ENCODE measurements at regions not wholly inside any gene's neighbourhood (a gene's known extent, or its start where the extent isn't known, plus 50 kb on each side); places are given as distances from the start of the nearest gene placed in this dataset.
"Not testable (repeated sequence)": the region's sequence is repeated elsewhere in the genome, so short reads cannot be mapped to it uniquely, and the experiment has no call there.

GRCh38 chr10:78212060-78212785 is 178.6 kb downstream of the RPS24 start:
- DNase-seq: no peak

- DNase-seq: no peak
Measured at GRCh38 chr10:78212786-78213175, 179.1 kb downstream of the RPS24 start.

- no peak for DNase-seq
Measured at GRCh38 chr10:78214955-78215354, 181.3 kb downstream of the RPS24 start.

DNA sequence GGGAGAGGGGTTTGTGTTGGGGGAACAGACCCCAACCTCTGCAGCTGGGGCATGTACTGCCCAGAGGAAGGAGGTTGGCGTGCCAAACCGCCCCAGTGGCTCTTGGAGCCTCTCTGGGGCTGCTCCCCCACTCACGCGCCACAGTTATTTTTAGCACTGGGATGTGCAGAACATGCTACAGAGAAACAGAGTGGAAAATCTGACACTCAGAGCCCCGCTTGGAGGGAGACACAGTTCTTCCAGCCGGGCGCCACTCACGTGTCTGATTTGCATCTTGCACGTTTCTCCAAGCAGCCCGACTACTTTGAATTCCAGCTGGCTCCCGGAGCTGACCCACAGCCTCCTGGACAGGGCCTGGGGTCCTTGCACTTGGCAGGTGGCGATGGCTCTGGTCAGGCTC is 182.0 kb downstream of the RPS24 start:
- DNase-seq: no peak

- no peak for DNase-seq
Measured at GRCh38 chr10:78217336-78217735, 183.7 kb downstream of the RPS24 start.

DNA sequence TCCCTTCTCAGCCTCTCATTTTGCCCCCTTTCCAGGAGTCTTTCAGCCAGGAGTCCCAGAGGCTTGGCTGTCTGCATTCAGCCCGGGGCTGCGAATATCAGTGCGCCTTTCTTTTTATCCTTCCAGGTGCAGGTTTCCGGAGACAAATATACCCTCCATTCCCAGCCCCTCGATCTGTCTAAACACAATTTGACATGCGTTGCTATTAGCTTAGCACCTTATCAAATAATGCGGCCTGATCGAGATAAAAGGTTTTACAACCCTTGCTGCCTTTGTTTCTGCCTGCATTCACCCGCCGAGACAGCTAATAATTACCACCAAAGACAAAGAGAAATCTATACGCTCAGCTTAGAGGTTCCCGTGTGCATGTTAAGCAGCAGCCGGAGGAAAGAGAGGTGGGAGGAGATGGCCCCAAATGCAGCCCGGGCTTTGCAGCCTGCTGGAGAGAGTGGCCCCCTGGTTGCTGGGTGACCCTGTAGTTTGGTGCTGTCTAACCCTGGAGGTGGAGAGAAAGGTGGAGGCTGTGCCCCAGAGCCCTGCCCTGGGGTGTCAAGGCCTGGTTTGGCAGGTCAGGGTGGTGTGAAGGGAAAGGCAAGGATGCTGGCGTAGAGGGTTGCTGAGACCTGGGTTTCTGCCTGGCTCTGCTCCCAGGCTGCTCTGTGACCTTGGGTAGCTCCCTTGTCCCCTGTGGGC is 185.3 kb downstream of the RPS24 start:
- DNase-seq: no peak

DNA sequence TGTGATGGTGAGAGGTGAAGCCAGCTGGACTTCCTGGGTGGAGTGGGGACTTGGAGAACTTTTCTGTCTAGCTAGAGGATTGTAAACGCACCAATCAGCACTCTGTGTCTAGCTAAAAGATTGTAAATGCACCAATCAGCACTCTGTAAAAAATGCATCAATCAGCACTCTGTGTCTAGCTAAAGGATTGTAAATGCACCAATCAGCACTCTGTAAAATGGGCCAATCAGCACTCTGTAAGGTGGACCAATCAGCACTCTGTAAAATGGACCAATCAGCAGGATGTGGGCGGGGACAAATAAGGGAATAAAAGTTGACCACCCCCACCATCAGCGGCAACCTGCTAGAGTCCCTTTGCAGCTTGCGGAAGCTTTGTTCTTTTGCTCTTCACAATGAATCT is 185.9 kb downstream of the RPS24 start:
- not testable (repeated sequence) for DNase-seq

DNA sequence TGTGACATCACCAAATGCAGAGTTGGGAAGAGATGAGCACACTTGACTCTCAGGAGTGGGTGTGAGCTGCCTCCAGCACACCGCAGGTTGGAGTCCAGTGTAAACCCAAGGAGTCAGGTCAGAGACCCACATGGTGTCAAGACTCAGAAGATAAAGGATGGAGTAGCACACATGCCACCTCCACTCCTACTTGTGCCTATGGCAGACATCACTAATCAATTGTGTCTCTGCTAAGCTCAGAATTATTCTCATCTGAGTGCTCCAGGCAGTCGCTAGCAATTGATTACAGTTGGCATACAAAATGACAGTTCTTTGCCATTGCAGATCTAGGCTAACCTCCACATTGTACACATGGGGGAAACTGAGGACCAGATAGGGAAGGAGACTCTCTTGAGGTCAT is 187.1 kb downstream of the RPS24 start:
- no peak for DNase-seq

- no peak for DNase-seq
Measured at GRCh38 chr10:78222096-78222790, 188.6 kb downstream of the RPS24 start.

- no peak for DNase-seq
Measured at GRCh38 chr10:78223088-78223487, 189.4 kb downstream of the RPS24 start.

GRCh38 chr10:78224602-78225001 is 190.9 kb downstream of the RPS24 start:
- DNase-seq: no peak

GRCh38 chr10:78225594-78225993 is 191.9 kb downstream of the RPS24 start:
- DNase-seq: no peak

GRCh38 chr10:78229489-78229888 is 195.8 kb downstream of the RPS24 start:
- no peak for DNase-seq

DNA sequence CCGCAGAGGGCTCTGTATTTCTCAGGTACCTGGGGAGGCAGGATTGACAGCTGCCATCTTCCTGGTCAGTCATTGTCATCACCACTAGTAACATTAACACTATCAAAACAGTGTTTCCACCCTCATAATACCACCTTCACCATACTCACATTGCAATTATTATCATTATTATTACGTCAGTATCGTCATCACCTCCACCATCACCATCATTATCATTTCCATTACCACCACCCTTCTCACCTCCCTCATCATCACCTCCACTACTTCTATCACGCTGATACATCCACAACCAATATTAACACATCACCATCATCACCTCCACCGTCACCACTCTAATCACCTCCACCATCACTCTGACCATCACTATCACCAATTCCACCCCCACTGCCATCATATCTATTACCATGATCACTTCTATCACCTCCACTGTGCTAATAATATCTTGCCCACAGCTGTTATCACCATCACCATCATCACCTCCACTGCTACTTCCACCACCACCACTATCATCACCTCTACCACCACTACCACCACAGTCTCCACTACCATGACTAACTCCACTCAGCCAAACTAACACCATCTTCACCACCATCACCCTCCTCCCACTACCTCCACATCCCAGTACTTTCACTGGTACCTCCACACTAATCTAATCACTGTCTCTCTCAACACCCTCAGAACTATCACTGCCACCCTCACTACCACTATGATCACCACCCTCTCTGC is 196.4 kb downstream of the RPS24 start:
- no peak for DNase-seq

- DNase-seq: no peak
Measured at GRCh38 chr10:78231327-78231726, 197.7 kb downstream of the RPS24 start.

GRCh38 chr10:78231939-78232338 is 198.3 kb downstream of the RPS24 start:
- DNase-seq: no peak

DNA sequence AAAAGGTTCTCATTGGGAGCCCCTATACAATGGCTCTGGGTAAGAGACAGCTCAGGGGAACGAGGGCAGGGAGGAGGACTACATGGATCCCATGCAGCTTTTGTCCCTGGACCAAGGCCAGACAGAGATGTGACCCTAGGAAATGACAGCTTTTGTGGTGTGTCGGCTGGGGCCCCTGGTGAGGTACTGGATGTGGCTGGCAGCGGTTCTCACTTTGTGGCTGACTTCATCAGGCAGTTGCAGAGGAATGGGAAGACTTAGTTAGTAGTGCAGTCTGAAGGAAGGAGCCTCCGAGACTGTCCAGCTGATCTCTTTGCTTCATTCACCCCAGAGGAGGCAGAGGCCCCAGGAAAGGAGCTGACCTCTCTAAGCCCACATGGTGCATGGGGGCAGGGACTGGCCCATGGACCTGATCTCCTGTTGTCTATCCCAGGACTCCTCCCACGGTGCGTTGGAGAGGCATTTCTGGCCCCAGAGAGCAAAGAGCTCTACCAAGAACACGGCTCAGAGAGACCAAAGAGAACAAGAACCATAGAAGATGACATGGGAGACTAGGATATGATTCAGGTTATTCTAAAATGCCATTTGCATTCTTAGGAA is 202.9 kb downstream of the RPS24 start:
- DNase-seq: no peak

- not testable (repeated sequence) for DNase-seq
Measured at GRCh38 chr10:78237951-78238350, 204.3 kb downstream of the RPS24 start.

DNA sequence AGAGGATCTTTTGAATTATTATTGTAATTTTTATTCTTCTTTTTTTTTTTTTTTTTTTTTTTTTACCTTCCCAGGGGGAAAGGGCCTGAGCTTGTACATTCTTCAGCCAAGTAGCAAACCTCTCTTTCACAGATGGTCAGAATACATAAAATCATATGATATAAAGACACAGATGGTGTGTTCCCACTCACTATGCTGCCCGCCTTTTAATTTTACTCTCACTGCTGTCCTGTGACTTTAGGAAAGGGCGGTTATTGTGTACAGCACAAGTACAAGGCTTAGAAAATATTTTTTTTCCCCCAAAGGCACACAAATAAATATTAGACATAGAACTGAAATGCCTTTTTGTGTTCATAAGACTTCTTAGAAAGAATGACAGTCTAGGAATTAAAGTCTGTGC is 213.6 kb downstream of the RPS24 start:
- DNase-seq: no peak

DNA sequence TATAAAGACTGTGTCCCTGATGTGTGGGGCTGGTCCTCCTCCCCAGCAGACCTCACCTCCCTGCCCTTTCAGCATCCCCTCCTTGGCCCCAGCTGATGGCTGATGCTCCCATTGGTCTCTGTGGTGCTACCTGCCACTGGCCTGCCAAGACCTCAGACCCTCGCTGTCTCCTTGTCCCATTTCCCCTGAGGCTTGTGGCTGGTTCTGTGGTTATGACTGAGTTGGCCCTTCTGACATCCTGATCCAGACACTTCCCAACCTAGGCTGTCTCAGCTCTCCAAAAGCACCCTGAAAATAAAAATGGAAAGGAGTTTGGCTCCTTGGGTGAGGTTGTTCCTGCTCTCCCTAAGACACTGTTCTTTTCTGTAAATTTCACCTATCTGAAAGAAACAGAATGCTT is 214.2 kb downstream of the RPS24 start:
- no peak for DNase-seq

GRCh38 chr10:78248651-78249464 is 215.2 kb downstream of the RPS24 start:
- DNase-seq: no peak

DNA sequence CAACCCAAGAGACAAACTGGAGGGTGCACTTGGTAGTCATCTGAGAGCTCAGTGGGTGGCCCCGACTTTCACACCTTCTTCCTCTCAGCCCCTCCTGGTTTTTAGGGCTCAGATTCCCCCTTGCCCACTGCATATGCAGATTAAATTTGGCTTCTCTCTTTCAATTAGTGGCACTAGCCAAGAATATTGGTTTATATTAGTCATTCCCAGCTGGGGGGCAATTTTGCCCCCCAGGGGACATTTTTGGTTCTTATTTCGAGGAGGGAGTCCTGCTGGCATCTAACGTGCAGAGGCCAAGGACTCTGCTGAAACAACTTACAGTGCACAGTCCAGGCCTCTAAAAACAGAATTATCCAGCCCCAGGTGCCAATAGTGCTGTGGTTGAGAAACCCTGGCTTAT is 216.0 kb downstream of the RPS24 start:
- no peak for DNase-seq

Data from CD4-positive, alpha-beta T cell treated with Interferon alpha-2 for 1 hour (primary cell).